HCT116 (cell line): ENCODE measurements at regions not wholly inside any gene's neighbourhood (a gene's known extent, or its start where the extent isn't known, plus 50 kb on each side); places are given as distances from the start of the nearest gene placed in this dataset.

Experiments
- ATAC-seq: fragments of 200-7000 bp; cut with Tn5 transposase; 2 replicates; pipeline ENCODE4 v1.9.1; 2020; ENCODE audit warnings: mild to moderate bottlenecking, moderate library complexity
- BruUV-seq: library from RNA; stranded (reverse); fragments of 400-500 nt; replicated peaks from 2 replicates; lab custom pipeline; 2021; lab: Mats Ljungman, UMichigan
- CTCF ChIA-PET: fragments of 300-600 bp; sonication (Branson Sonifier 250); formaldehyde crosslinking; loops from one replicate; lab custom pipeline; 2021; ENCODE audit warnings: antibody characterized with exemption; lab: Charles Lee
- POLR2A ChIA-PET: fragments of 300-600, 350-600 bp; sonication (Branson Sonifier 250); formaldehyde crosslinking; loops from one replicate; lab custom pipeline; 2021; ENCODE audit warnings: antibody characterized with exemption; lab: Charles Lee
- RAD21 ChIA-PET, 2 experiments: fragments of 300-600 bp; sonication (Branson Sonifier 250); formaldehyde crosslinking; loops; one replicate each; lab custom pipeline; 2023; ENCODE audit warnings: low total read pairs in 2 of 2; ENCODE audit not compliant: uncharacterized antibody in 2 of 2, unreplicated experiment in 2 of 2, low non-redundant PET in 1 of 2; lab: Charles Lee
- DNase-seq: peaks from one replicate; pipeline ENCODE4 v3.0.0-alpha.2; 2010; ENCODE audit warnings: low read depth, low spot score
- H2AFZ ChIP-seq: fragments of 200-600 bp; shearing (Covaris generic), sonication (generic); 2 replicates; pipeline ENCODE4 v1.6.1; 2017; ENCODE audit warnings: low read depth, mixed run types, mixed read lengths, antibody characterized with exemption, low read length; ENCODE audit not compliant: poor library complexity, severe bottlenecking
- H3K27ac ChIP-seq: 2 replicates; pipeline ENCODE4 v1.5.1; 2012; ENCODE audit warnings: low read depth, low read length
- H3K27me3 ChIP-seq: fragments of 200-600 bp; sonication (generic); 2 replicates; pipeline ENCODE4 v1.6.1; 2016; ENCODE audit warnings: mixed run types, low read length, mixed read lengths; ENCODE audit not compliant: insufficient read depth
- H3K36me3 ChIP-seq, 2 experiments: fragments of 200-500 bp in 1 of 2; fragments of 200-600 bp in 1 of 2; sonication (Bioruptor generic) in 1 of 2; sonication (generic) in 1 of 2; 2 replicates each; pipeline versions ENCODE4 v1.5.1 to v1.6.1; 2014 to 2016; ENCODE audit warnings: low read length in 2 of 2, inconsistent platforms in 1 of 2, mixed read lengths in 1 of 2, mixed run types in 1 of 2; ENCODE audit not compliant: insufficient read depth in 2 of 2, control insufficient read depth in 1 of 2
- H3K4me1 ChIP-seq, 2 experiments: fragments of 200-600 bp in 1 of 2; sonication (generic) in 1 of 2; 2 replicates each; pipeline versions ENCODE4 v1.5.1 to v1.6.1; 2012 to 2017; ENCODE audit warnings: low read length in 2 of 2, inconsistent platforms in 1 of 2, mild to moderate bottlenecking in 1 of 2, mixed read lengths in 1 of 2, mixed run types in 1 of 2, moderate library complexity in 1 of 2; ENCODE audit not compliant: insufficient read depth in 2 of 2, control insufficient read depth in 1 of 2
- H3K4me2 ChIP-seq: fragments of 200-600 bp; sonication (generic); 2 replicates; pipeline ENCODE4 v1.6.1; 2017; ENCODE audit warnings: mixed run types, low read length, mixed read lengths
- H3K4me3 ChIP-seq, 2 experiments: fragments of 200-600 bp in 1 of 2; sonication (generic) in 1 of 2; replicated peaks in 1 of 2; 2 replicates each; pipeline ENCODE4 v1.5.1; 2011 to 2016; ENCODE audit warnings: low read length in 2 of 2, control low read depth in 1 of 2, low read depth in 1 of 2, mild to moderate bottlenecking in 1 of 2, mixed read lengths in 1 of 2, mixed run types in 1 of 2
- H3K79me2 ChIP-seq: fragments of 200-600 bp; sonication (generic); 2 replicates; pipeline ENCODE4 v1.6.1; 2017; ENCODE audit warnings: mild to moderate bottlenecking, mixed run types, low read length, moderate library complexity, mixed read lengths; ENCODE audit not compliant: insufficient read depth
- H3K9ac ChIP-seq: fragments of 200-600 bp; sonication (generic); 2 replicates; pipeline ENCODE4 v1.6.1; 2016; ENCODE audit warnings: low read length, mixed read lengths
- H3K9me2 ChIP-seq: fragments of 200-600 bp; sonication (generic), shearing (Covaris generic); 2 replicates; pipeline ENCODE4 v1.6.1; 2017; ENCODE audit warnings: mixed run types, mild to moderate bottlenecking, moderate library complexity; ENCODE audit not compliant: insufficient read depth
- H3K9me3 ChIP-seq, 2 experiments: fragments of 200-500 bp in 1 of 2; fragments of 200-600 bp in 1 of 2; sonication (Bioruptor generic) in 1 of 2; sonication (generic) in 1 of 2; 2 replicates each; pipeline ENCODE4 v1.6.1; 2014 to 2017; ENCODE audit warnings: low read length in 2 of 2, mixed read lengths in 2 of 2, inconsistent platforms in 1 of 2, low read depth in 1 of 2, mild to moderate bottlenecking in 1 of 2, mixed run types in 1 of 2, moderate library complexity in 1 of 2; ENCODE audit not compliant: control insufficient read depth in 1 of 2, insufficient read depth in 1 of 2
- H4K20me1 ChIP-seq: fragments of 200-600 bp; sonication (generic), shearing (Covaris generic); 2 replicates; pipeline ENCODE4 v1.6.1; 2017; ENCODE audit warnings: mixed run types, mild to moderate bottlenecking, moderate library complexity; ENCODE audit not compliant: insufficient read depth
- ATF3 ChIP-seq: IDR thresholded peaks from 2 replicates; pipeline ENCODE4 v1.6.1; 2012
- CBX3 ChIP-seq: IDR thresholded peaks from 2 replicates; pipeline ENCODE4 v1.6.1; 2012; ENCODE audit warnings: low read depth
- CEBPB ChIP-seq: IDR thresholded peaks from 2 replicates; pipeline ENCODE4 v1.6.1; 2012; ENCODE audit warnings: low read depth
- EGR1 ChIP-seq: IDR thresholded peaks from 2 replicates; pipeline ENCODE4 v1.6.1; 2012; ENCODE audit warnings: low read depth
- EZH2 ChIP-seq: fragments of 200-600 bp; sonication (generic); IDR thresholded peaks from 2 replicates; pipeline ENCODE4 v1.6.1; 2017; ENCODE audit warnings: antibody characterized with exemption, mixed run types
- FOSL1 ChIP-seq: IDR thresholded peaks from 2 replicates; pipeline ENCODE4 v1.6.1; 2012; ENCODE audit warnings: low read depth
- JUND ChIP-seq: IDR thresholded peaks from 2 replicates; pipeline ENCODE4 v1.6.1; 2012
- POLR2A ChIP-seq: IDR thresholded peaks from 2 replicates; pipeline ENCODE4 v1.7.0; 2011; ENCODE audit warnings: borderline replicate concordance; ENCODE audit not compliant: insufficient read depth, insufficient read length; ENCODE audit errors: extremely low read depth
- POLR2AphosphoS5 ChIP-seq: IDR thresholded peaks from 2 replicates; pipeline ENCODE4 v1.6.1; 2011; ENCODE audit warnings: mild to moderate bottlenecking, low read depth, low read length, moderate library complexity
- RAD21 ChIP-seq: IDR thresholded peaks from 2 replicates; pipeline ENCODE4 v1.6.1; 2012; ENCODE audit warnings: low read depth, mild to moderate bottlenecking
- REST ChIP-seq: IDR thresholded peaks from 2 replicates; pipeline ENCODE4 v1.6.1; 2012; ENCODE audit warnings: low read depth
- SIN3A ChIP-seq: IDR thresholded peaks from 2 replicates; pipeline ENCODE4 v1.6.1; 2012; ENCODE audit warnings: low read depth
- SP1 ChIP-seq: IDR thresholded peaks from 2 replicates; pipeline ENCODE4 v1.6.1; 2012; ENCODE audit warnings: low read depth
- SRF ChIP-seq: IDR thresholded peaks from 2 replicates; pipeline ENCODE4 v1.6.1; 2012; ENCODE audit warnings: low read depth
- TCF7L2 ChIP-seq: IDR thresholded peaks from 2 replicates; pipeline ENCODE4 v1.7.0; 2011; ENCODE audit warnings: borderline replicate concordance, inconsistent platforms; ENCODE audit not compliant: insufficient read depth, insufficient read length; ENCODE audit errors: extremely low read depth
- YY1 ChIP-seq: IDR thresholded peaks from 2 replicates; pipeline ENCODE4 v1.6.1; 2011; ENCODE audit warnings: low read length, low read depth, moderate library complexity, mild to moderate bottlenecking; ENCODE audit not compliant: insufficient replicate concordance; ENCODE audit errors: extremely low read depth
- ZBTB33 ChIP-seq: IDR thresholded peaks from 2 replicates; pipeline ENCODE4 v1.6.1; 2011; ENCODE audit warnings: mild to moderate bottlenecking, low read length, moderate library complexity; ENCODE audit not compliant: insufficient replicate concordance; ENCODE audit errors: extremely low read depth
- ZFX ChIP-seq: fragments of 450-650 bp; IDR thresholded peaks from 2 replicates; pipeline ENCODE4 v1.6.1; 2017
- ZNF274 ChIP-seq: fragments of 200-500 bp; sonication (Bioruptor generic); IDR thresholded peaks from 2 replicates; pipeline ENCODE4 v1.6.1; 2014; ENCODE audit warnings: mild to moderate bottlenecking, low read depth, low read length, inconsistent platforms
- intact Hi-C: fragments of 100-400 bp; cut with micrococcal nuclease; formaldehyde crosslinking; loops from 2 replicates; pipeline ENCODE4 v1.10.0; 2022
- TF ChIP-seq, protein P1 (sequence below), 3 experiments: fragments of 200-600 bp in 1 of 3; sonication (generic) in 1 of 3; IDR thresholded peaks in 2 of 3; conservative IDR thresholded peaks in 1 of 3; 2 replicates each; pipeline ENCODE4 v1.5.1; 2012 to 2017; ENCODE audit warnings: low read depth in 2 of 3, low read length in 2 of 3, antibody characterized with exemption in 1 of 3, borderline replicate concordance in 1 of 3, control low read depth in 1 of 3, mild to moderate bottlenecking in 1 of 3, mixed read lengths in 1 of 3, mixed run types in 1 of 3, moderate library complexity in 1 of 3; ENCODE audit not compliant: insufficient read depth in 1 of 3

- Histone ChIP-seq H2AFZ (no peak overlapping the region), H3K4me2 (no peak overlapping the region), H3K27me3 (no peaks in the 10 kb centered on the region), H3K36me3 (no peaks in the 10 kb centered on the region), H3K79me2 (no peaks in the 10 kb centered on the region), H3K9me2 (no peaks in the 10 kb centered on the region), H3K9ac (no peak overlapping the region), H3K4me1 (no peaks in the 10 kb centered on the region), H3K9me3 (peaks cover 5% of the 10 kb centered on the region in 2 experiments; a peak in 2 of 4 replicates), H3K27ac (no peak overlapping the region), H4K20me1 (no peaks in the 10 kb centered on the region), H3K4me3 (no peak overlapping the region)
- ATAC-seq = no peak
- no peak for DNase-seq
- no peak for TF ChIP-seq POLR2AphosphoS5
- no peak for TF ChIP-seq POLR2A
- no peak for TF ChIP-seq ZNF274
- TF ChIP-seq RAD21 = no peak
- no peak for TF ChIP-seq SP1
- TF ChIP-seq, protein P1, sequence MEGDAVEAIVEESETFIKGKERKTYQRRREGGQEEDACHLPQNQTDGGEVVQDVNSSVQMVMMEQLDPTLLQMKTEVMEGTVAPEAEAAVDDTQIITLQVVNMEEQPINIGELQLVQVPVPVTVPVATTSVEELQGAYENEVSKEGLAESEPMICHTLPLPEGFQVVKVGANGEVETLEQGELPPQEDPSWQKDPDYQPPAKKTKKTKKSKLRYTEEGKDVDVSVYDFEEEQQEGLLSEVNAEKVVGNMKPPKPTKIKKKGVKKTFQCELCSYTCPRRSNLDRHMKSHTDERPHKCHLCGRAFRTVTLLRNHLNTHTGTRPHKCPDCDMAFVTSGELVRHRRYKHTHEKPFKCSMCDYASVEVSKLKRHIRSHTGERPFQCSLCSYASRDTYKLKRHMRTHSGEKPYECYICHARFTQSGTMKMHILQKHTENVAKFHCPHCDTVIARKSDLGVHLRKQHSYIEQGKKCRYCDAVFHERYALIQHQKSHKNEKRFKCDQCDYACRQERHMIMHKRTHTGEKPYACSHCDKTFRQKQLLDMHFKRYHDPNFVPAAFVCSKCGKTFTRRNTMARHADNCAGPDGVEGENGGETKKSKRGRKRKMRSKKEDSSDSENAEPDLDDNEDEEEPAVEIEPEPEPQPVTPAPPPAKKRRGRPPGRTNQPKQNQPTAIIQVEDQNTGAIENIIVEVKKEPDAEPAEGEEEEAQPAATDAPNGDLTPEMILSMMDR (IDR thresholded peaks at IDR 0.05 in 2 of 3, conservative IDR thresholded peaks at IDR 0.05 in 1 of 3; ENCODE audit: borderline replicate concordance in 1 of 3, insufficient read depth in 1 of 3, low read depth in 2 of 3, low read length in 2 of 3) = no peak
- TF ChIP-seq TCF7L2 = no peak
- no peak for TF ChIP-seq CEBPB
- no peak for TF ChIP-seq REST
- no peak for TF ChIP-seq EZH2
- TF ChIP-seq FOSL1 = no peak
- no peak for TF ChIP-seq ZBTB33
- TF ChIP-seq JUND = no peak
- no peak for TF ChIP-seq CBX3
- no peak for TF ChIP-seq ATF3
- no peak for TF ChIP-seq YY1
- TF ChIP-seq ZFX = no peak
- no peak for TF ChIP-seq EGR1
- TF ChIP-seq SIN3A = no peak
- TF ChIP-seq SRF = no peak
- ChIA-PET RAD21 (no interaction called here), POLR2A (no interaction called here), CTCF (no interaction called here)
- no TSS peak for BruUV-seq
- intact Hi-C loops = no loop called here
Measured at GRCh38 chr18:78402966-78403365, 576.7 kb upstream of the SALL3 start.
